GM13976 (cell line): ENCODE measurements at regions not wholly inside any gene's neighbourhood (a gene's known extent, or its start where the extent isn't known, plus 50 kb on each side); places are given as distances from the start of the nearest gene placed in this dataset.

Experiments used
- DNase-seq: peaks from one replicate; pipeline ENCODE4 v3.0.0; 2012; ENCODE audit warnings: low spot score
- CTCF ChIP-seq: IDR thresholded peaks from 2 replicates; pipeline ENCODE4 v1.5.1; 2012; ENCODE audit warnings: borderline replicate concordance, mild to moderate bottlenecking; ENCODE audit not compliant: insufficient read depth; ENCODE audit errors: extremely low read depth, missing control alignments, control extremely low read depth
- in situ Hi-C: fragments of 300-500 bp; cut with MboI; formaldehyde crosslinking; loops from one replicate; pipeline ENCODE4 v1.12.0; 2022; ENCODE audit warnings: low sequenced_read_pairs, mixed read lengths, inconsistent platforms; ENCODE audit not compliant: unreplicated experiment

- in situ Hi-C loops: no loop called here
- TF ChIP-seq CTCF: no peak
- no peak for DNase-seq
Observed at GRCh38 chr5:107072967-107073366, 597.8 kb downstream of the EFNA5 start.

- in situ Hi-C loops: no loop called here
- TF ChIP-seq CTCF: no peak
- no peak for DNase-seq
Observed at GRCh38 chr5:107072440-107072839, 598.3 kb downstream of the EFNA5 start.

- in situ Hi-C loops: no loop called here
- no peak for DNase-seq
- no peak for TF ChIP-seq CTCF
Observed at GRCh38 chr5:107068782-107069181, 602.0 kb downstream of the EFNA5 start.

- in situ Hi-C loops: no loop called here
- no peak for TF ChIP-seq CTCF
- DNase-seq: no peak
Observed at GRCh38 chr5:107067395-107067794, 603.3 kb downstream of the EFNA5 start.

GRCh38 chr5:107063511-107063910 lies 607.2 kb downstream of the EFNA5 start:
- DNase-seq: no peak
- in situ Hi-C loops: no loop called here
- no peak for TF ChIP-seq CTCF

- no peak for TF ChIP-seq CTCF
- DNase-seq: no peak
- in situ Hi-C loops: no loop called here
Observed at GRCh38 chr5:107058803-107059202, 611.9 kb downstream of the EFNA5 start.

- DNase-seq: no peak
- in situ Hi-C loops: no loop called here
- no peak for TF ChIP-seq CTCF
Observed at GRCh38 chr5:107058235-107058634, 612.5 kb downstream of the EFNA5 start.
